ENCODE measurements at regions not wholly inside any gene's neighbourhood (a gene's known extent, or its start where the extent isn't known, plus 50 kb on each side); places are given as distances from the start of the nearest gene placed in this dataset.

DNA sequence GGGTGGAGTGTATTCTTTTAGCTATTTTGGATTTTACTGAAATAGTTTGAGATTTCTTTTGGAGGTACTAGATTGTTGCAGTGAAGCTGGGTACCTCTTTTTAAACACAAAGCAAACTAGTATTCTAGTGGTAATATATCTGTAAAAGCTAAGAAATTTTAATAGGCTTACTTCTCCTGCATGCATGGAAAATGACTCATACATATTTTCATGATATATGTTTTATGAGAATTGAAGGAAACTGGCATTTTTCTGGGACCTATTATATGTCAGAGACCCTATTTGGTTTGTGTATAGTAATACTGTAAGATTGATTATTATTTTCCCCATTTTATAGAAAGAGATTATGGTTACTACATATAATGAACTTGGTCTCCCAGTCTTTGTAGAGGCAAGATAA lies 851.0 kb downstream of the DIPK2A start:
- TF ChIP-seq, protein P1, sequence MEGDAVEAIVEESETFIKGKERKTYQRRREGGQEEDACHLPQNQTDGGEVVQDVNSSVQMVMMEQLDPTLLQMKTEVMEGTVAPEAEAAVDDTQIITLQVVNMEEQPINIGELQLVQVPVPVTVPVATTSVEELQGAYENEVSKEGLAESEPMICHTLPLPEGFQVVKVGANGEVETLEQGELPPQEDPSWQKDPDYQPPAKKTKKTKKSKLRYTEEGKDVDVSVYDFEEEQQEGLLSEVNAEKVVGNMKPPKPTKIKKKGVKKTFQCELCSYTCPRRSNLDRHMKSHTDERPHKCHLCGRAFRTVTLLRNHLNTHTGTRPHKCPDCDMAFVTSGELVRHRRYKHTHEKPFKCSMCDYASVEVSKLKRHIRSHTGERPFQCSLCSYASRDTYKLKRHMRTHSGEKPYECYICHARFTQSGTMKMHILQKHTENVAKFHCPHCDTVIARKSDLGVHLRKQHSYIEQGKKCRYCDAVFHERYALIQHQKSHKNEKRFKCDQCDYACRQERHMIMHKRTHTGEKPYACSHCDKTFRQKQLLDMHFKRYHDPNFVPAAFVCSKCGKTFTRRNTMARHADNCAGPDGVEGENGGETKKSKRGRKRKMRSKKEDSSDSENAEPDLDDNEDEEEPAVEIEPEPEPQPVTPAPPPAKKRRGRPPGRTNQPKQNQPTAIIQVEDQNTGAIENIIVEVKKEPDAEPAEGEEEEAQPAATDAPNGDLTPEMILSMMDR (conservative IDR thresholded peaks at IDR 0.05) = no peak
- TF ChIP-seq EZH2 (IDR thresholded peaks at IDR 0.05; ENCODE audit: low read depth) = no peak

Data from PC-9 (cell line).